GM12878 (cell line): ENCODE measurements at regions not wholly inside any gene's neighbourhood (a gene's known extent, or its start where the extent isn't known, plus 50 kb on each side); places are given as distances from the start of the nearest gene placed in this dataset.

Experiments
- BACH1 ChIP-seq: fragments of 450-650 bp; IDR thresholded peaks from 2 replicates; pipeline ENCODE4 v1.6.1; 2017; ENCODE audit warnings: mild to moderate bottlenecking, borderline replicate concordance
- CBX5 ChIP-seq: sonication (generic); IDR thresholded peaks from 2 replicates; pipeline ENCODE4 v1.6.1; 2016; ENCODE audit warnings: low read depth, moderate library complexity, mild to moderate bottlenecking, inconsistent platforms
- CTCF ChIP-seq, 3 experiments: IDR thresholded peaks in 2 of 3; conservative IDR thresholded peaks in 1 of 3; 2 replicates each; pipeline ENCODE4 v1.5.1; 2011; ENCODE audit warnings: low read depth in 3 of 3, low read length in 3 of 3, mild to moderate bottlenecking in 3 of 3, control low read depth in 2 of 3, moderate library complexity in 2 of 3, inconsistent platforms in 1 of 3, mixed read lengths in 1 of 3; ENCODE audit not compliant: control insufficient read depth in 2 of 3, insufficient read depth in 1 of 3; ENCODE audit errors: extremely low read depth in 1 of 3
- EP300 ChIP-seq, 2 experiments: fragments of 150-350 bp in 1 of 2; IDR thresholded peaks; 2 replicates each; pipeline ENCODE4 v1.6.1; 2011 to 2012; ENCODE audit warnings: low read depth in 2 of 2, low read length in 2 of 2, borderline replicate concordance in 1 of 2, improper control_type of control experiment in 1 of 2, inconsistent platforms in 1 of 2; ENCODE audit not compliant: control insufficient read depth in 1 of 2
- GABPA ChIP-seq: IDR thresholded peaks from 2 replicates; pipeline ENCODE4 v1.6.1; 2014; ENCODE audit warnings: antibody characterized with exemption, low read depth, mild to moderate bottlenecking, inconsistent platforms
- HCFC1 ChIP-seq: fragments of 150-350 bp; IDR thresholded peaks from 2 replicates; pipeline ENCODE4 v1.6.1; 2014; ENCODE audit warnings: low read length
- HDGF ChIP-seq: fragments of 450-650 bp; IDR thresholded peaks from 2 replicates; pipeline ENCODE4 v1.6.1; 2016; ENCODE audit warnings: antibody characterized with exemption
- MXI1 ChIP-seq: fragments of 150-350 bp; IDR thresholded peaks from 2 replicates; pipeline ENCODE4 v1.6.1; 2011; ENCODE audit warnings: low read depth, mild to moderate bottlenecking, inconsistent platforms, low read length, improper control_type of control experiment
- POLR2AphosphoS5 ChIP-seq: IDR thresholded peaks from 2 replicates; pipeline ENCODE4 v1.6.1; 2011; ENCODE audit warnings: mild to moderate bottlenecking, low read length, inconsistent platforms
- TCF12 ChIP-seq: IDR thresholded peaks from 2 replicates; pipeline ENCODE4 v1.6.1; 2011; ENCODE audit warnings: low read depth, mild to moderate bottlenecking, low read length
- TF ChIP-seq, protein P1 (sequence below): fragments of 450-650 bp; IDR thresholded peaks from 2 replicates; pipeline ENCODE4 v1.6.1; 2017; ENCODE audit warnings: mild to moderate bottlenecking, moderate library complexity
- TF ChIP-seq, protein P2 (sequence below): IDR thresholded peaks from 2 replicates; pipeline ENCODE4 v1.6.1; 2012; ENCODE audit warnings: low read depth, low read length, improper control_type of control experiment

- TF ChIP-seq HCFC1, result no peak
- no peak for TF ChIP-seq CTCF (IDR thresholded peaks at IDR 0.05 in 2 of 3, conservative IDR thresholded peaks at IDR 0.05 in 1 of 3; ENCODE audit: control insufficient read depth in 2 of 3, extremely low read depth in 1 of 3, insufficient read depth in 1 of 3, low read depth in 3 of 3, low read length in 3 of 3)
- no peak for TF ChIP-seq TCF12
- no peak for TF ChIP-seq CBX5
- no peak for TF ChIP-seq HDGF
- TF ChIP-seq POLR2AphosphoS5, result no peak
- TF ChIP-seq, protein P1, sequence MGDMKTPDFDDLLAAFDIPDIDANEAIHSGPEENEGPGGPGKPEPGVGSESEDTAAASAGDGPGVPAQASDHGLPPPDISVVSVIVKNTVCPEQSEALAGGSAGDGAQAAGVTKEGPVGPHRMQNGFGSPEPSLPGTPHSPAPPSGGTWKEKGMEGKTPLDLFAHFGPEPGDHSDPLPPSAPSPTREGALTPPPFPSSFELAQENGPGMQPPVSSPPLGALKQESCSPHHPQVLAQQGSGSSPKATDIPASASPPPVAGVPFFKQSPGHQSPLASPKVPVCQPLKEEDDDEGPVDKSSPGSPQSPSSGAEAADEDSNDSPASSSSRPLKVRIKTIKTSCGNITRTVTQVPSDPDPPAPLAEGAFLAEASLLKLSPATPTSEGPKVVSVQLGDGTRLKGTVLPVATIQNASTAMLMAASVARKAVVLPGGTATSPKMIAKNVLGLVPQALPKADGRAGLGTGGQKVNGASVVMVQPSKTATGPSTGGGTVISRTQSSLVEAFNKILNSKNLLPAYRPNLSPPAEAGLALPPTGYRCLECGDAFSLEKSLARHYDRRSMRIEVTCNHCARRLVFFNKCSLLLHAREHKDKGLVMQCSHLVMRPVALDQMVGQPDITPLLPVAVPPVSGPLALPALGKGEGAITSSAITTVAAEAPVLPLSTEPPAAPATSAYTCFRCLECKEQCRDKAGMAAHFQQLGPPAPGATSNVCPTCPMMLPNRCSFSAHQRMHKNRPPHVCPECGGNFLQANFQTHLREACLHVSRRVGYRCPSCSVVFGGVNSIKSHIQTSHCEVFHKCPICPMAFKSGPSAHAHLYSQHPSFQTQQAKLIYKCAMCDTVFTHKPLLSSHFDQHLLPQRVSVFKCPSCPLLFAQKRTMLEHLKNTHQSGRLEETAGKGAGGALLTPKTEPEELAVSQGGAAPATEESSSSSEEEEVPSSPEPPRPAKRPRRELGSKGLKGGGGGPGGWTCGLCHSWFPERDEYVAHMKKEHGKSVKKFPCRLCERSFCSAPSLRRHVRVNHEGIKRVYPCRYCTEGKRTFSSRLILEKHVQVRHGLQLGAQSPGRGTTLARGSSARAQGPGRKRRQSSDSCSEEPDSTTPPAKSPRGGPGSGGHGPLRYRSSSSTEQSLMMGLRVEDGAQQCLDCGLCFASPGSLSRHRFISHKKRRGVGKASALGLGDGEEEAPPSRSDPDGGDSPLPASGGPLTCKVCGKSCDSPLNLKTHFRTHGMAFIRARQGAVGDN, result no peak
- no peak for TF ChIP-seq BACH1
- TF ChIP-seq GABPA, result no peak
- no peak for TF ChIP-seq EP300 (IDR thresholded peaks at IDR 0.05; ENCODE audit: borderline replicate concordance in 1 of 2, control insufficient read depth in 1 of 2, low read depth in 2 of 2, low read length in 2 of 2)
- TF ChIP-seq MXI1, result no peak
- TF ChIP-seq, protein P2, sequence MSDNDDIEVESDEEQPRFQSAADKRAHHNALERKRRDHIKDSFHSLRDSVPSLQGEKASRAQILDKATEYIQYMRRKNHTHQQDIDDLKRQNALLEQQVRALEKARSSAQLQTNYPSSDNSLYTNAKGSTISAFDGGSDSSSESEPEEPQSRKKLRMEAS, result no peak
Measured at GRCh38 chr2:128781585-128782385, 463.1 kb upstream of the HS6ST1 start.
